Gastrocnemius medialis (tissue), 4 donors: ENCODE measurements at regions not wholly inside any gene's neighbourhood (a gene's known extent, or its start where the extent isn't known, plus 50 kb on each side); places are given as distances from the start of the nearest gene placed in this dataset.
A peak's percentile ranks its signal among the peaks of the same experiment; 100 is the strongest.

Source experiments
- ATAC-seq, 2 donors: fragments of 150-250 bp; one replicate each; pipeline ENCODE4 v1.9.1; 2016
- DNase-seq, 2 donors: peaks; one replicate each; pipeline ENCODE4 v3.0.0-alpha.2; 2019
- H3K27ac ChIP-seq, 4 donors: fragments of 200-600 bp; sonication (generic); 1 replicate in 1 of 4; 2 replicates in 3 of 4; pipeline ENCODE4 v1.5.1; 2016 to 2018; ENCODE audit warnings: mild to moderate bottlenecking in 2 of 4, moderate library complexity in 1 of 4
- H3K27me3 ChIP-seq, 3 donors: fragments of 200-600 bp; sonication (generic) in 2 of 3; 1 replicate in 1 of 3; 2 replicates in 2 of 3; pipeline versions ENCODE4 v1.5.1 to v1.6.0; 2016 to 2019; ENCODE audit warnings: mild to moderate bottlenecking in 1 of 3, moderate library complexity in 1 of 3
- H3K36me3 ChIP-seq, 2 donors: fragments of 200-600 bp; sonication (generic) in 1 of 2; one replicate each; pipeline ENCODE4 v1.5.1; 2017 to 2018
- H3K4me1 ChIP-seq, 2 donors: fragments of 200-600 bp; sonication (generic) in 1 of 2; one replicate each; pipeline ENCODE4 v1.5.1; 2016 to 2017; ENCODE audit warnings: mild to moderate bottlenecking in 2 of 2
- H3K4me3 ChIP-seq, 4 donors: fragments of 200-600 bp; sonication (generic) in 3 of 4; 1 replicate in 1 of 4; 2 replicates in 3 of 4; pipeline ENCODE4 v1.5.1; 2016 to 2019; ENCODE audit warnings: mild to moderate bottlenecking in 2 of 4
- H3K9me3 ChIP-seq, 3 donors: fragments of 200-600 bp; sonication (generic) in 2 of 3; 1 replicate in 1 of 3; 2 replicates in 2 of 3; pipeline ENCODE4 v1.5.1; 2016 to 2019
- CTCF ChIP-seq, 5 experiments: fragments of 450-650 bp in 3 of 5; fragments of 200-600 bp in 2 of 5; sonication (generic) in 2 of 5; IDR thresholded peaks in 4 of 5; conservative IDR thresholded peaks in 1 of 5; 1 replicate in 4 of 5; 2 replicates in 1 of 5; pipeline ENCODE4 v1.5.1; 2016 to 2019; ENCODE audit warnings: antibody characterized with exemption in 5 of 5, mild to moderate bottlenecking in 3 of 5, moderate library complexity in 3 of 5
- POLR2A ChIP-seq, 2 donors: fragments of 450-650 bp; IDR thresholded peaks; one replicate each; pipeline ENCODE4 v1.6.1; 2017; ENCODE audit warnings: antibody characterized with exemption in 2 of 2, mild to moderate bottlenecking in 2 of 2, moderate library complexity in 2 of 2
- in situ Hi-C, 4 donors: fragments of 200-750 bp; cut with MboI; loops; one replicate each; pipeline versions ENCODE4 v1.15.0 to v1.8.0; 2017; ENCODE audit warnings: low sequenced_read_pairs in 4 of 4
- intact Hi-C: fragments of 100-400 bp; cut with DNase I; formaldehyde crosslinking; loops from one replicate; pipeline ENCODE4 v1.15.1; 2023; ENCODE audit warnings: low total_unique reads

- no peak overlapping the region for H3K4me3 ChIP-seq
- H3K36me3 ChIP-seq = no peaks in the 10 kb centered on the region
- intact Hi-C loops (no loop called here), in situ Hi-C loops (no loop called here)
- no peaks in the 10 kb centered on the region for H3K4me1 ChIP-seq
- H3K27ac ChIP-seq = no peak overlapping the region
- DNase-seq (no peak), ATAC-seq (no peak)
- no peaks in the 10 kb centered on the region for H3K27me3 ChIP-seq
- no peaks in the 10 kb centered on the region for H3K9me3 ChIP-seq
- no peak for TF ChIP-seq POLR2A (IDR thresholded peaks at IDR 0.05)
- no peak for TF ChIP-seq CTCF (IDR thresholded peaks at IDR 0.05 in 4 of 5, conservative IDR thresholded peaks at IDR 0.05 in 1 of 5)
These were observed 154.7 kb upstream of the CDK1 start for GRCh38 chr10:60623627-60624026.

GRCh38 chr10:60621018-60621417, 157.3 kb upstream of the CDK1 start:
- in situ Hi-C loops = no loop called here

GRCh38 chr10:60618861-60619260, 159.4 kb upstream of the CDK1 start:
- no peak for ATAC-seq
- no peaks in the 10 kb centered on the region for H3K36me3 ChIP-seq
- no peak overlapping the region for H3K4me3 ChIP-seq
- H3K27me3 ChIP-seq = no peaks in the 10 kb centered on the region
- in situ Hi-C loops = no loop called here
- H3K27ac ChIP-seq = no peak overlapping the region
- peak in 1 of 5 experiments; percentile 5 for TF ChIP-seq CTCF (IDR thresholded peaks at IDR 0.05 in 4 of 5, conservative IDR thresholded peaks at IDR 0.05 in 1 of 5)
- TF ChIP-seq POLR2A (IDR thresholded peaks at IDR 0.05) = no peak
- intact Hi-C loops = no loop called here
- H3K4me1 ChIP-seq = peaks cover 0 to 4% of the 10 kb centered on the region in 2 donors
- DNase-seq = no peak
- no peaks in the 10 kb centered on the region for H3K9me3 ChIP-seq

More at GRCh38 chr10:60621018-60621417, 157.3 kb upstream of the CDK1 start:
- no peaks in the 10 kb centered on the region for H3K4me1 ChIP-seq
- H3K9me3 ChIP-seq = no peaks in the 10 kb centered on the region
- DNase-seq (no peak), ATAC-seq (no peak)
- TF ChIP-seq CTCF (IDR thresholded peaks at IDR 0.05 in 4 of 5, conservative IDR thresholded peaks at IDR 0.05 in 1 of 5) (no peak), POLR2A (IDR thresholded peaks at IDR 0.05) (no peak)
- intact Hi-C loops = no loop called here
- no peak overlapping the region for H3K4me3 ChIP-seq
- H3K27me3 ChIP-seq = no peaks in the 10 kb centered on the region
- no peak overlapping the region for H3K27ac ChIP-seq
- H3K36me3 ChIP-seq = no peaks in the 10 kb centered on the region

- TF ChIP-seq CTCF (IDR thresholded peaks at IDR 0.05 in 4 of 5, conservative IDR thresholded peaks at IDR 0.05 in 1 of 5) = no peak
- no peaks in the 10 kb centered on the region for H3K27me3 ChIP-seq
These were observed 162.7 kb upstream of the CDK1 start for GRCh38 chr10:60615541-60615940.

DNA sequence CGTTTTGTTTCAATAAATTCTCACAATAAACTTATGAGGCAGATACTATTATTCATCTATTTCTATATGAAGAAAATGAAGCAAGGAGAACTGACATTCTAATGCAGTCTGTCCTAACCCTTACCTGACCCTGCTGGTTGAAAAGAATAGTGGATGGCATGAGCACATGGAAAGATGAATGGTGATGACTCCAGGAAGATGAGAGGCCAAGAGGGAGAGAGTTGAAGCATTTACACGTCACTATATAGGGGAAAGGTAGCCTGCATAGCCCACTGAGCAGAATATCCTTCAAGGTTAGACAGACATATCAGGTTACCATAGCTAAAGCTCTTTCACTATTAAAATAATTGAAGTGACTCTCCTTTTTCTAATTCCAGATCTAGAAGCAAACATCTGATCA, 163.9 kb upstream of the CDK1 start:
- in situ Hi-C loops = no loop called here
- Histone ChIP-seq H3K4me1 (peaks cover 0 to 4% of the 10 kb centered on the region in 2 donors), H3K9me3 (no peaks in the 10 kb centered on the region), H3K27ac (no peak overlapping the region), H3K27me3 (no peaks in the 10 kb centered on the region), H3K36me3 (no peaks in the 10 kb centered on the region), H3K4me3 (no peak overlapping the region)
- no peak for ATAC-seq
- intact Hi-C loops = no loop called here
- TF ChIP-seq CTCF (IDR thresholded peaks at IDR 0.05 in 4 of 5, conservative IDR thresholded peaks at IDR 0.05 in 1 of 5) = no peak
- DNase-seq = no peak

More at GRCh38 chr10:60615541-60615940, 162.7 kb upstream of the CDK1 start:
- DNase-seq (no peak), ATAC-seq (no peak)
- intact Hi-C loops = no loop called here
- Histone ChIP-seq H3K9me3 (no peaks in the 10 kb centered on the region), H3K4me1 (peaks cover 0 to 4% of the 10 kb centered on the region in 2 donors), H3K36me3 (no peaks in the 10 kb centered on the region), H3K4me3 (no peak overlapping the region), H3K27ac (no peak overlapping the region)
- in situ Hi-C loops = no loop called here
